ENCODE measurements at regions not wholly inside any gene's neighbourhood (a gene's known extent, or its start where the extent isn't known, plus 50 kb on each side); places are given as distances from the start of the nearest gene placed in this dataset.
"Not testable (repeated sequence)": the region's sequence is repeated elsewhere in the genome, so short reads cannot be mapped to it uniquely, and the experiment has no call there.

- not testable (repeated sequence) for TF ChIP-seq POLR2A, CTCF (IDR thresholded peaks at IDR 0.05)
These were observed 197.1 kb upstream of the TBL1XR1 start for GRCh38 chr3:177394231-177395024.
